ENCODE measurements at regions not wholly inside any gene's neighbourhood (a gene's known extent, or its start where the extent isn't known, plus 50 kb on each side); places are given as distances from the start of the nearest gene placed in this dataset.

GRCh38 chr1:104408268-104408667 is 658.6 kb downstream of the AMY1C start:
- H3K27me3 Mint-ChIP-seq (ENCODE audit: low read depth): no peaks in the 10 kb centered on the region
- H3K36me3 Mint-ChIP-seq (ENCODE audit: low read depth): no peaks in the 10 kb centered on the region
- no peak overlapping the region for H3K4me3 Mint-ChIP-seq
- H3K4me1 Mint-ChIP-seq: no peaks in the 10 kb centered on the region
- no peak overlapping the region for H3K27ac Mint-ChIP-seq
- no peak for TF ChIP-seq CTCF (IDR thresholded peaks at IDR 0.05; ENCODE audit: unreplicated experiment in 3 of 3)
- no peaks in the 10 kb centered on the region for H3K9me3 Mint-ChIP-seq

GRCh38 chr1:104435255-104435654 is 685.6 kb downstream of the AMY1C start:
- Mint-ChIP-seq H3K36me3 (ENCODE audit: low read depth) (no peaks in the 10 kb centered on the region), H3K4me3 (no peak overlapping the region), H3K27ac (no peak overlapping the region), H3K27me3 (ENCODE audit: low read depth) (no peaks in the 10 kb centered on the region), H3K4me1 (no peaks in the 10 kb centered on the region), H3K9me3 (no peaks in the 10 kb centered on the region)
- no peak for TF ChIP-seq CTCF (IDR thresholded peaks at IDR 0.05; ENCODE audit: unreplicated experiment in 3 of 3)

GRCh38 chr1:104440011-104440410 is 690.3 kb downstream of the AMY1C start:
- no peaks in the 10 kb centered on the region for H3K36me3 Mint-ChIP-seq (ENCODE audit: low read depth)
- peaks cover 4% of the 10 kb centered on the region for H3K9me3 Mint-ChIP-seq
- H3K27ac Mint-ChIP-seq: no peak overlapping the region
- no peak for TF ChIP-seq CTCF (IDR thresholded peaks at IDR 0.05; ENCODE audit: unreplicated experiment in 3 of 3)
- no peaks in the 10 kb centered on the region for H3K27me3 Mint-ChIP-seq (ENCODE audit: low read depth)
- no peaks in the 10 kb centered on the region for H3K4me1 Mint-ChIP-seq
- H3K4me3 Mint-ChIP-seq: no peak overlapping the region

- Mint-ChIP-seq H3K27me3 (ENCODE audit: low read depth) (no peaks in the 10 kb centered on the region), H3K4me1 (no peaks in the 10 kb centered on the region), H3K27ac (no peak overlapping the region), H3K36me3 (ENCODE audit: low read depth) (no peaks in the 10 kb centered on the region), H3K4me3 (no peak overlapping the region), H3K9me3 (peaks cover 36% of the 10 kb centered on the region)
- no peak for TF ChIP-seq CTCF (IDR thresholded peaks at IDR 0.05; ENCODE audit: unreplicated experiment in 3 of 3)
These were observed 707.0 kb downstream of the AMY1C start for GRCh38 chr1:104456724-104457123.

GRCh38 chr1:104459886-104460285 is 710.2 kb downstream of the AMY1C start:
- H3K36me3 Mint-ChIP-seq (ENCODE audit: low read depth): no peaks in the 10 kb centered on the region
- no peak for TF ChIP-seq CTCF (IDR thresholded peaks at IDR 0.05; ENCODE audit: unreplicated experiment in 3 of 3)
- H3K4me3 Mint-ChIP-seq: no peak overlapping the region
- no peak overlapping the region for H3K27ac Mint-ChIP-seq
- H3K9me3 Mint-ChIP-seq: peaks cover 31% of the 10 kb centered on the region
- no peaks in the 10 kb centered on the region for H3K4me1 Mint-ChIP-seq
- H3K27me3 Mint-ChIP-seq (ENCODE audit: low read depth): no peaks in the 10 kb centered on the region

- peaks cover 31% of the 10 kb centered on the region for H3K9me3 Mint-ChIP-seq
- no peak for TF ChIP-seq CTCF (IDR thresholded peaks at IDR 0.05; ENCODE audit: unreplicated experiment in 3 of 3)
- no peak overlapping the region for H3K4me3 Mint-ChIP-seq
- no peaks in the 10 kb centered on the region for H3K36me3 Mint-ChIP-seq (ENCODE audit: low read depth)
- no peaks in the 10 kb centered on the region for H3K27me3 Mint-ChIP-seq (ENCODE audit: low read depth)
- H3K27ac Mint-ChIP-seq: no peak overlapping the region
- H3K4me1 Mint-ChIP-seq: no peaks in the 10 kb centered on the region
These were observed 711.2 kb downstream of the AMY1C start for GRCh38 chr1:104460880-104461279.
